ENCODE measurements at regions not wholly inside any gene's neighbourhood (a gene's known extent, or its start where the extent isn't known, plus 50 kb on each side); places are given as distances from the start of the nearest gene placed in this dataset.

GRCh38 chr11:71197096-71197495 lies 55.3 kb downstream of the SHANK2 start:
- TF ChIP-seq ZNF248 (tag by site-specific recombination; IDR thresholded peaks at IDR 0.05) (no peak), GFI1B (tag by site-specific recombination; IDR thresholded peaks at IDR 0.05) (no peak), ZNF354C (tag by site-specific recombination; IDR thresholded peaks at IDR 0.05; ENCODE audit: borderline replicate concordance, low read depth) (no peak), ZNF24 (tag by site-specific recombination; IDR thresholded peaks at IDR 0.05) (no peak), ZNF121 (tag by site-specific recombination; IDR thresholded peaks at IDR 0.05) (no peak), PBX3 (CRISPR knock-in tag; IDR thresholded peaks at IDR 0.05) (no peak), ZNF433 (tag by site-specific recombination; IDR thresholded peaks at IDR 0.05; ENCODE audit: low read depth) (no peak), ZNF18 (tag by site-specific recombination; IDR thresholded peaks at IDR 0.05) (no peak), TRIM28 (IDR thresholded peaks at IDR 0.05; ENCODE audit: borderline replicate concordance, low read length) (no peak), ZBTB20 (tag by site-specific recombination; IDR thresholded peaks at IDR 0.05) (no peak), SETDB1 (IDR thresholded peaks at IDR 0.05; ENCODE audit: insufficient read length, low read length) (no peak)
- TF ChIP-seq, protein P1, sequence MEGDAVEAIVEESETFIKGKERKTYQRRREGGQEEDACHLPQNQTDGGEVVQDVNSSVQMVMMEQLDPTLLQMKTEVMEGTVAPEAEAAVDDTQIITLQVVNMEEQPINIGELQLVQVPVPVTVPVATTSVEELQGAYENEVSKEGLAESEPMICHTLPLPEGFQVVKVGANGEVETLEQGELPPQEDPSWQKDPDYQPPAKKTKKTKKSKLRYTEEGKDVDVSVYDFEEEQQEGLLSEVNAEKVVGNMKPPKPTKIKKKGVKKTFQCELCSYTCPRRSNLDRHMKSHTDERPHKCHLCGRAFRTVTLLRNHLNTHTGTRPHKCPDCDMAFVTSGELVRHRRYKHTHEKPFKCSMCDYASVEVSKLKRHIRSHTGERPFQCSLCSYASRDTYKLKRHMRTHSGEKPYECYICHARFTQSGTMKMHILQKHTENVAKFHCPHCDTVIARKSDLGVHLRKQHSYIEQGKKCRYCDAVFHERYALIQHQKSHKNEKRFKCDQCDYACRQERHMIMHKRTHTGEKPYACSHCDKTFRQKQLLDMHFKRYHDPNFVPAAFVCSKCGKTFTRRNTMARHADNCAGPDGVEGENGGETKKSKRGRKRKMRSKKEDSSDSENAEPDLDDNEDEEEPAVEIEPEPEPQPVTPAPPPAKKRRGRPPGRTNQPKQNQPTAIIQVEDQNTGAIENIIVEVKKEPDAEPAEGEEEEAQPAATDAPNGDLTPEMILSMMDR (tag by site-specific recombination; IDR thresholded peaks at IDR 0.05): no peak
- TF ChIP-seq, protein P2, sequence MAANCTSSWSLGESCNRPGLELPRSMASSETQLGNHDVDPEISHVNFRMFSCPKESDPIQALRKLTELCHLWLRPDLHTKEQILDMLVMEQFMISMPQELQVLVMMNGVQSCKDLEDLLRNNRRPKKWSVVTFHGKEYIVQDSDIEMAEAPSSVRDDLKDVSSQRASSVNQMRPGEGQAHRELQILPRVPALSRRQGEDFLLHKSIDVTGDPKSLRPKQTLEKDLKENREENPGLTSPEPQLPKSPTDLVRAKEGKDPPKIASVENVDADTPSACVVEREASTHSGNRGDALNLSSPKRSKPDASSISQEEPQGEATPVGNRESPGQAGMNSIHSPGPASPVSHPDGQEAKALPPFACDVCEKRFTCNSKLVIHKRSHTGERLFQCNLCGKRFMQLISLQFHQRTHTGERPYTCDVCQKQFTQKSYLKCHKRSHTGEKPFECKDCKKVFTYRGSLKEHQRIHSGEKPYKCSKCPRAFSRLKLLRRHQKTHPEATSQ (tag by site-specific recombination; IDR thresholded peaks at IDR 0.05): no peak
- TF ChIP-seq, protein P3, sequence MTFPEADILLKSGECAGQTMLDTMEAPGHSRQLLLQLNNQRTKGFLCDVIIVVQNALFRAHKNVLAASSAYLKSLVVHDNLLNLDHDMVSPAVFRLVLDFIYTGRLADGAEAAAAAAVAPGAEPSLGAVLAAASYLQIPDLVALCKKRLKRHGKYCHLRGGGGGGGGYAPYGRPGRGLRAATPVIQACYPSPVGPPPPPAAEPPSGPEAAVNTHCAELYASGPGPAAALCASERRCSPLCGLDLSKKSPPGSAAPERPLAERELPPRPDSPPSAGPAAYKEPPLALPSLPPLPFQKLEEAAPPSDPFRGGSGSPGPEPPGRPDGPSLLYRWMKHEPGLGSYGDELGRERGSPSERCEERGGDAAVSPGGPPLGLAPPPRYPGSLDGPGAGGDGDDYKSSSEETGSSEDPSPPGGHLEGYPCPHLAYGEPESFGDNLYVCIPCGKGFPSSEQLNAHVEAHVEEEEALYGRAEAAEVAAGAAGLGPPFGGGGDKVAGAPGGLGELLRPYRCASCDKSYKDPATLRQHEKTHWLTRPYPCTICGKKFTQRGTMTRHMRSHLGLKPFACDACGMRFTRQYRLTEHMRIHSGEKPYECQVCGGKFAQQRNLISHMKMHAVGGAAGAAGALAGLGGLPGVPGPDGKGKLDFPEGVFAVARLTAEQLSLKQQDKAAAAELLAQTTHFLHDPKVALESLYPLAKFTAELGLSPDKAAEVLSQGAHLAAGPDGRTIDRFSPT (tag by site-specific recombination; IDR thresholded peaks at IDR 0.05): no peak

Data from HEK293 (cell line).